HG03103 (cell line): ENCODE measurements at regions not wholly inside any gene's neighbourhood (a gene's known extent, or its start where the extent isn't known, plus 50 kb on each side); places are given as distances from the start of the nearest gene placed in this dataset.

Experiments
- ATAC-seq: cut with Tn5 transposase; IDR thresholded peaks from one replicate; pipeline ENCODE4 v1.9.1; 2021; ENCODE audit warnings: low read depth; ENCODE audit not compliant: unreplicated experiment

DNA sequence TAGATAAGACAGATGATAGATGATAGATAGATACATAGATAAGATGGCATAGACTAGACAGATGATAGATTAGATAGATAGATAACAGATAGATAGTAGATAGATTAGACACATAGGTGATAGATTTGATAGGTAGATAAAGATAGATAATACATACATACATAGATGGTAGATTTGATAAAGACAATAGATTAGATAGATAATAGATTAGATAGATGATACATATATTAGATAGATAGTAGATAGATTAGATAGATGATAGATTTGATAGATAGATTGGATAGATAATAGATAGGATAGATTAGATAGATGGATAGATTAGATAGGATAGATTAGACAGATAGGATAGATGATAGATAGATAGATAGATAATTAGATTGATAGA is 327.6 kb downstream of the BRD1 start:
- no peak for ATAC-seq

DNA sequence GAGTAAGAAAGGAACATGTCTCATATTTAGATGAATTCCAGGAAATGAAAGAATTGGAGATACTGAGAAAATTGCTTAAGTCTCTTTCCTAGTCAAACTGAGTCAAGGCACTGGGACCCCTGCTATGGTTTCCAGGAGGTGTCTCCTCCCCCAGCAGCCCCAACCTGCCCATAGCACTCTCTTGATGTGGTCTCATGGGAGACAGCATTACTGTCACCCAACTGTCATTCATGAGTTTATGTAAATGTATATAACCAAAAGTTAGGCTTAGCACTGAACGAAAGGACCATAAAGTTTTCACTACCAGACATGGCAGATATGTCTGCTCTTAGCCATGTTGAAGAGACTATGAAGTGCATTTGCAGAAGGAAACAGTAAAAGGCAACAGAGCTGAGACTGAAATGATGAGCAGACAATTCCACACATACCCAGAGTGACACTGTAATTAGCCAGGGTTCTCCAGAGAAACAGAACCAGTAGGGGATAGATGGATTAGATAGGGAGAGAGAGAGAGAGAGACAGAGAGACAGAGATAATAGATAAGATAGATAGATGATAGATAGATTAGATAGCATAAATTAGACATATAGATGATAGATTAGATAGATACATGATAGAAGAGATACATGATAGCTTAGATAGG is 328.1 kb downstream of the BRD1 start:
- no peak for ATAC-seq

DNA sequence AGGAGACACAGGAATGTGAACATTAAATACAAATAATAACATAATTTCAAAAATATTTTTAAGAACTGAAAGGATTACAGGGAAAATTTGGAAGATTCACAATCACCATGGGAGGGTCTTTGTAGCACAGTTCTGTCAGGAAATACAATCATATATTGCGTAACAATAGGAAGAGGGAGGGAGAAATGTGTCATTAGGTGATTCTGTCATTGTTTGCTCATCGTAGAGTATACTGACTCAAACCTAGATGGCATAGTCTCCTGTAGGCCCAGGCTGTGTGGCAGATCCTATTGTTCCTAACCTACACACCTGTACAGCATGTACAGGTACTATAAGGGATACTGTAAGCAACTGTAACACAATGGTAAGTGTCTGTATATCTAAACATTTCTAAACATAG is 330.4 kb downstream of the BRD1 start:
- no peak for ATAC-seq

DNA sequence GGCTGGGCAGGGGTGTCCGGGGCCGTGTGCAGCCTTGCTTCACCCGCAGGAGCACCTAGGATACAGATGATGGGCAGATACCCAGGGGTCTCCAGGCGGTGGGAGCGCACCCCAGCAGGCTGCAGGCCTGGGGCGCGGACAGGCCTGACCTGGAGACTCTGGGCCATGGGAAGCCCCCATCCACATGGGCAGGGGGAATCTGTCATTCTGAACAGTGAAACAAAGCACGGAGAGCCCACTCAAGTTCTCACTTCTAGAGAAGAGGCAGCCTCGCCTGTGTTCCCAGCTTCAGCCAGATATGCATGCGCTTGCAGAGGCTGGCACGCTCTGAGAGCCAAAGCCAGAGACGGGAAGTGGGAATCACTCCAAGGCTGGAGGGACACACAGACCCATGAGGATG is 333.1 kb downstream of the BRD1 start:
- ATAC-seq = no peak

DNA sequence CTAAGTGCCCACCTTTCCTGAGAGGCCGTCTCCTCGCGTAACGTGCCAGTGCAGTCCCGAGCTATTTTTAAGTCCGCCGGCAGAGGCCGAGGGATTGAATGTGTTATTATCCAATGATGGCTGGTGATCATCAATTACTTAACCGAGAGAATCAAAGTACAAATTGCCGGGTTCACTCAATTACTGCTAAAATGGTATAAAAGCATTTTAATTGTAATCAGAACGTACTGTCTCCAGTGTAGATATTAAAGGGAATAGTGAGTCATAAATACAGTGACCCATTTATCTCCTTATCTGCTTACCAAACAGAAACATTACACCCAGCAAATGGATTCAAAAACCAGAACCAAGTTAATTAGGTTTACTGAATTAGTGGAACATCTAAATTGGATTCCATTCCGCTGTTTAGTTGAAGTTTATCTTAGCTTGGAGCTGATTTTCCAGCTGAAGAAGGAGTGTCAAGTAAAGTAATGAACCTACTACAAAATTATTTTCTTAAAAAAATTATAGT is 334.9 kb downstream of the BRD1 start:
- ATAC-seq = no peak

DNA sequence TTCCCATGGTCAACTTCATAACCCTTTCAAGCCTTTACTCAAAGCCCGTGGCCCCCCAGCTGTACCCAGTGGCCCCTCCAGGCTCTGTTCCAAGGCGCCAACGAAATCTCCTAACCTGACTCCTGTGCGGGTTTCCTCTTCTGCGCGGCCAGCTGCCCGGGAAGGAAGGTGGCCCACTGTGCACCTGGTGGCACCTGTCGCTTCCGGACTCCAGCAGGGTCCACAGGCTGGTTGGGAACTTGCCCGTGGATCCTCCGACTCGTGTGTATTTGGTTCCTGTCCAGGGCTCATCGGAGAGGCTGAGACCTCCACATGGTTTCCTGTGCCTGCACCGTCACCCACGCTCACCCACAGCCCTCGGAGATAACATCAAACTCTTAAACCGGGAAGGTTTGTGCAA is 335.4 kb downstream of the BRD1 start:
- ATAC-seq = no peak

DNA sequence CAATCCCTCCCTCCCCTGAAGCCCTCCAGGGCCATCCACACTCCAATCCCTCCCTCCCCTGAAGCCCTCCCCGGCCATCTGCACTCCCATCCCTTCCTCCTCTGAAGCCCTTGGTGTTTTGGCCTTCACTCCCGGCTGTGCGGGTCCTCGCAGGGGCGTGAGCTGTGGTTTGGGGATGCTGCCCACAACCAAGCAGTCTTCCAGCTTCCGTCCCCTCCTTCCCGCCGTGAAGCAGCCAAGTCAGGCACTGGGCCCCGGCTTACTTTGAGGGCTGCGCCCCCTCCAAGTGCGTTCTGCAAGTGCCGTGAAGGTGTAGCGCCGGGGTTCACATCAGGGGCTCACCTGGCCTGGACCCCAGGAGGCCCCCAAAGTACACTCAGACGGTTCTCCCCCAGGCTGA is 335.9 kb downstream of the BRD1 start:
- no peak for ATAC-seq

DNA sequence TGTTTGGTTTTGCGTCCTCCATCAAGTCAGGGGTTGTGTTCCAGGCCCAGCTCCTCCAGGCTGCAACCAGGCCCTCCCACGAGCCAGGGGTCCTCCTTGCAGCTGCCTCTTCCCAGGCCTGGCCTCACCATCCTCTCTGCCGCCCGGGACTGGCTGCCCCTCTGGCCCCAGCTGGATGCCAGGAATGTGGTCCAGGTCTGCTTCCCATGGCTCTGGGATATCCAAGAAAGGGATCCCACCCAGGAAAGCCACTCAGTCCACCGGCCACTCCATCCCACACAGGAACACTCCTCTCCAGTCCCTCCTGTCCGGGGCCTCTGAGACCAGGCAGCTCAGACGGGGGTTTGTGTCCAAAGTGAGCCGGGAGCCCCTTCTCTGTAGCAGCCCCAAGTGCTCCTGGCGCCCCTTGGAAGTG is 336.4 kb downstream of the BRD1 start:
- no peak for ATAC-seq

DNA sequence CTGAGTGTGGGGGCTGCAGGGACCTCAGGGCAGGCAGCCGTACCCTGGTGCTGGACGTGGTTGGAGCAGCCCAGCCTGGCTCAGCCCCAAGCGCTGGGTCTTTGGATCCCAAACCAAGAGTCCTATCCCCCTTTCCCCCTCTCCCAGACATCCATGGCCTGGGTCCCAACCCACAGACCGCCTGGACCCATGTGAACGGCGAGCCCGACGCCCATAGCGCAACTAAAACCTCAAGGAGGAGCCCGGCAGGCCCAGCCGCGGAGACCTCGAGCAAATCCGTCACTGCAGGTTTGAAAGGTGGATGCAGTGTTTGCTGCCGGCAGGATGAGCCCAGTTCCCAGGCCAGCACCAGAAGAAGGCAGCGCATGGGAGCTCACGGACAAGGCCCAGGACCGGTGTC is 337.0 kb downstream of the BRD1 start:
- ATAC-seq = no peak

DNA sequence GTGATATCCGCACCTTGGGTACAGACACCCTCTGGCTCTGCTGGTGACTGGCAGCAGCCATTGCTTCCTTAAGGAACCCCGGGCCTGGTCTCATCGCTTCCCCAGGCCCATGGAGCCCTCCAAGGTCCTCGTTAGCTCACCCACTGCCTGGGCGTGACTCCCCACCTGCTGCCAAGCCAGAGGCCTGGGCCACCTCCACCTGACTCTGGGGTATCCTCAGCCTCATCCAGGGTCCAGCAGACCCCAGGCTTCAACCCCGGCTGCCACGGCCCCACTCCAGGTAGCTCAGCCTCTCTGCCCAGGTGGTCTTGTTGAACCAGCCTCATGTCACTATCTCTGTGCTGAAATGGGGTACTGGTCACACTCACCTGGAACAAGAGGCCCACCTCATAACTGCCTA is 337.9 kb downstream of the BRD1 start:
- ATAC-seq = no peak

DNA sequence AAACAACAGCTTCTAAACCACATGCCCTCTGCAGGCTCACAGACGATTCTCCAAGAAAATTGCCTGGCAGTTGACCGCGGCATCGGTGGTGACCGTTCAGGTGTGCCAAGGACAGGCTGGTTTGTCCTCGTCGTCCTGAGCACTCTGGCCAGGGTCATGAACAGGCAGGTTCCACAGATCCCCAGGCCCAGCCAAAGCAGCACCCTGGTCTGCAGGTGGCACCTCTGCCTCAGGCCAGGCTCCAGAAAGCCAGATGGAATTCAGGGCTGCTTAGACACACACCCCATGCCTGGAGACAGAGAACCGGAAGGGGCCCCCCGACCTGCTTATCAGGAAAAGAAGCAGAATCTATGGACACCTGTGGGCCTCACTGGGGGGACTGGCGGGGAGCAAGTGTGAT is 338.7 kb downstream of the BRD1 start:
- ATAC-seq = no peak

DNA sequence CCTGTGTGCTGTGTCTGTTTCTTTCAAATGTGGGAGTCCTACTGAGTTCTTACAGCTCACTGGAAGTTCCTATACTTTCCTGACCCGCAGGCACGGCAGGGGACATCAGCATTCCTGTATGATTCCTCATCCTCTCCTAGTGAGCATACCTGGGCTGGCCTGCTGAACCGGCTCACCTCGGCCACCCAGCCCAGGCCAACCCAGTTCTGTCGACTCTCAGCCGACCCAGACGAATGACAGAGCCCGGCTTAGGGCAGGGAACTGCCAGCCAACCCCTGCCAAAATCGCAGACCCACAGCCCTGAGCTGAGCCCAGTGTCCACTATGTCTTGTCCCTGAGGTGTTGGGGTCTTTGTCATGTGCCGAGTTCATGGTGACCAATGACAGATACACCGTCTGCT is 339.7 kb downstream of the BRD1 start:
- no peak for ATAC-seq

DNA sequence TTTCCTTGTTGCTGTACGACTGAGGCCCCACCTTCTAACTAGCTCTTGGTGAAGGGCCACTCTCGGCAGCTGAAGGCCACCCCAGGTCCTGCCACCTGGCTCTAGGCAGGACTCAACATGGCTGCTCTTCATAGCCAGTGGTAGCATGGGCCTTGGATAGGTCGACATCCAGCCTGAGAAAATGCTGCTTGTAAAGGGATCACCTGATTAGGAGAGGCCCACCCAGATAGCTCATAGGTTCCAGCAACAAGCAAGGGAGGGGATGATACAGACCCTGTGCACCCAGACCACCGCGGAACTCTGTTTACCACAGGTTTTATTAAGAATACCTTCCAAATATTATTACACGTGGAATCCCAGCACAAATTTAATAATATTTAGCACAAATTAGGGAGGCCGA is 341.4 kb downstream of the BRD1 start:
- ATAC-seq = no peak

DNA sequence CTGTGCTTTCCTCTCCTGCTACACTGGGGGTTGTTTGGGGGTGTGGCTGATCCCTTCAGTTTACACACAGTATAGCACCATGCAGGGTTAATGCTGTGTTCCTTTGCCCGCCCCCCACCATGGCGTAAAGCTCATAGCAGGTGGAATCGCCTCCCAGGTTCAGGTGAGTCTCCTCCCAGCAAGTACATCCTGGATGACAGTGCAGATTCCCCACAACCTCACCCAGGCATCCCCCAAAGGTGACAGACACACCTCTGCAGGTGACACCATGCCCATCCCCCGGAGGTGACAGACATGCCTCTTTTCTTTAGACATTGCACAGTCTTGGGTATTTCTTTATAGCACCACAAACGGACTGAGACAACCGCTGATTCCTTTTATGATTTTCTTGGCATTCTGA is 343.7 kb downstream of the BRD1 start:
- ATAC-seq = no peak

DNA sequence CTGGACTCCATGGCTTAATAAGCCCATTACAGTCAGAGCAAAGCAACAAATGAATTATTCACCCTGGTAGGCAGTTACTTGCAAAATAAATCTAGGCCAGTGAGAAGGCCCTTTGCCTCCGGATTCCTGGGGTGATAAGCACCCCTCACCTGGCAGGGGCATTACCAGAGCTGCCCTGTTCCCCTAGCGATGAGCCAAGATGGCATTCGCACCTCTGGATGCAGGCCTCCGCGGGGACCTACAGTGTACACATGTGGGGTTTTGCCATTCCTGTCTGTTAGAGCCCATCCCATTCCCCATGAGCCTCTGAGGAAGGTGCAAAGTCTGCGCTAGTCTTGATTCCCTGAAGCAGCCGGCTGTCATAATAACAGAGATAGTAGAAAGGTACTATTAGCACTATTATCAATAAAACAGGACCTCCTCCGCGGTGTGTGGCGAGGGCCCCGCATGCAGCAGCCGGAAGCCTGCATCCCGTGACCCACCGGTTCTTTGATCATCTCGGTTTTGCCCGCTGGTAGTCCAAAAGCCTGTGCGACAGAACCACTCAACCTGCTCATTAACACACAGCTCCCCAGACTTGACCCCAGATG is 344.3 kb downstream of the BRD1 start:
- no peak for ATAC-seq

DNA sequence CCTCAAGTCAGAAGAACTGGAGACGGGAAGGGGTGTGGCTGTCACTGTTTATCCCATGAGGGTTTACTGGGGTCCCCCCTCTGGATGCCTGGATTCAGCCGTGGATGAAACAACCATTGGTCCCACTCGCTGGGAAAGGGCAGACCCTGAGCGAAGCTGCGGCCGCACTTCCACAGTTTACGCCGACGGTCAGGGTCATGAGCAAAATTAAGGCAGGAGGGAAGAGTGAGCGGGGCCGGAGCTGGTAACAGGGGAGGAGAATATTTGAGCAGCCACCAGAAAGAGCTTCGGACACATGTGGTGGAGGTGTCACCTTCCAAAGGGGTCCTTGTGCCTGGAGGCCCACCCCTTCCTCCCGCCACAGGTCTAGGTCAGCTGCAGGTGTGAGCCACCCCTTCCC is 344.9 kb downstream of the BRD1 start:
- no peak for ATAC-seq

DNA sequence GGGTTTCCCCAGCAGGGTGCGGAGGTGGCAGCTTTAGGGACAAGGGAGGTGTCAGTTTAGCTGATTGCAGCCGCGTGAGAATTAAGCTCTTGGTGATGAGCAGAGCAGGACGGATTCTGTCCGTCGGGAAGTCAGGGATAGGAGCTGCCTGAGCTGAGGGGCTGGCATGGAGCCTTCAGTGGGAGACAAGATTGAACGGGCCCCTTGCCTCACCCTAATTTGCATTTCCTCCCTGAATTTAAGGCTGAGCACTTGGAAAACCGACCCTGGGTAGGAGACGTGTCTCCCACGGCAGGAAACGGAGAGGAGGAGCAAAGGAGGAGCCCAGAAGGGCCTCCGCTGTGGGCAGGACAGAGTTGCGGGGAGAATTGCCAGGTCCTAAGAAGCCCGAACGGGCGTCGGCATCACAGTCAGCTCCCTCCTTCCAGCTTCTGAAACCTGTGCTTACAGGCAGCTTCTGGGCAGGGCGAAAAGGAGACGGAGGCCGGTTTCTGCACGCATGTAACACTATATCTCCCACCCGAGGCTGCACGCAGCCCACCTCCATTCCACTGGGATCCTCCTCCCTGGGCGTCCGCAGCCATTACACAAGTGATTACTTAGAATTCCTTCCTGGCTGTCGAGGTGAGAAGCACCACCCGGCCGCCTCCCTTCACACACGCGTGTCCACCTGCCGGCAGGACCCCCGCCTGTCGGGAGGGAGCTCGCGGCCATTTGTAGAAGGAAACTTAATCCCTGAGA is 345.8 kb downstream of the BRD1 start:
- no peak for ATAC-seq

DNA sequence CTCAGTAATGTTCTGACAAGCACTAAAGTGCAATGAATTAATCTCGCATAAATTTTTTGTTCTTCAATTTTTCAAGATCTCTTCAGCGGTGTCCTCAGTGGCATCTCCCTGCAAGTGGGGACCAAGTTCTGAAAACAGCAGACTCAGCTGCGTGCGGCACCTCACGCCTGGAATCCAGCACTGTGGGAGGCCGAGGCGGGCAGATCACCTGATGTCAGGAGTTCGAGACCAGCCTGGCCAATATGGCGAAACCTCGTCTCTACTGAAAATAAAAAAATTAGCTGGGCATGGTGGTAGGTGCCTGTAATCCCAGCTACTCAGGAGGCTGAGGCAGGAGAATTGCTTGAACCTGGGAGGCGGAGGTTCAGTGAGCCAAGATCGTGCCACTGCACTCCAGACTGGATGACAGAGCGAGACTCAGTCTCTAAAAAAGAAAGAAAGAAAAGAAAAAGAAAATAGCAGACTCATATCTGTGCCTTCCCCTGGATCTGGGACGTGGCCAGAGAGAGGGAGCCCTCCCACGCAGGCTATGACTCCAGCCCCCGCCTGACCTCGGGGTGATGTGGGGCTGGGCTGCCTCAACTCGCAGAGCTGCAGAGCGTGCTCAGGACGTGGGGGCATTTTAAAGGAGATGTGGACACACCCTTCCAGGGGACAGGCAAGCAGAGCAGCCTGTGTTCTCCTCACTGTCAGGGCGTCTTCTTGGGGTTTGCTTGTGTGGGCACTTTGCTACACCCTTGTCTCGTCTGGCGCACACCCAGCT is 346.6 kb downstream of the BRD1 start:
- no peak for ATAC-seq

DNA sequence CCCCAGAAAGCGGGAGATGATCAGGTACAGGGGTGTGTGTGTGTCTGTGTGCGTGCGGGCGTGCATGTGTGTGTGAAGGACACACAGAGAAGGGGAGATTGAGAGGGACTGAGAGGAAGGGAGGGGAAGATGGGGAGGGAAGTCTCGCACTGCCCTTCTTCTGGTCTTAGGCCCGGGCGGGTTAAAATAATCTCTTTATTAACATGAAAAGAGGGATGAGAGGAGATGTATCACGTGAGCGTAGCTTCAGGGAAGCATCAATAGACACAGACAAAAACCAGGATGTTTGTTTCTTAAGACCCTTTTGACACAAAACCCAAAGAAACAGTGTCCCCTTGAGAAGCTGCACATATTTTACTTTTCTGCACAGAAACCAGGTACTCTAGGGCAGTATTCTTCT is 347.3 kb downstream of the BRD1 start:
- no peak for ATAC-seq

DNA sequence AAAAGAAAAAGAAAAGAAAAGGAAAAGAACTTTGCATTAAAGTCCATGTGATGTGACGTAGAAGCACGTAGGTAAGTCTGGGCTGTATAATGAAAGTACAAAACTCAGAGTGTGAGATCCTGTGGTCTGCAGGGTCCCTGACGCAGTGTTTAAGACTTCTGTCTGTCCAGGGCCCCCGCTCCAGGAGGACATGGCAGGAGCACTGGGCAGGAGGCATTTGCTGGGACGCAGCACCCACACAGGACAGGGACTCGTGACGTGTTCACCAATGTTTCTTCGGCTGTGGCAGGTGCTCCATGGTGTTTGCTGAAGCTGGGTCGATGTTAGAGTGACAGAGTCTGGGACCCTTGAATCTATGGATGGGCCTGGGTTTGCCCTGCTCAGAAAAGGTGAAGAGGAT is 348.1 kb downstream of the BRD1 start:
- no peak for ATAC-seq

DNA sequence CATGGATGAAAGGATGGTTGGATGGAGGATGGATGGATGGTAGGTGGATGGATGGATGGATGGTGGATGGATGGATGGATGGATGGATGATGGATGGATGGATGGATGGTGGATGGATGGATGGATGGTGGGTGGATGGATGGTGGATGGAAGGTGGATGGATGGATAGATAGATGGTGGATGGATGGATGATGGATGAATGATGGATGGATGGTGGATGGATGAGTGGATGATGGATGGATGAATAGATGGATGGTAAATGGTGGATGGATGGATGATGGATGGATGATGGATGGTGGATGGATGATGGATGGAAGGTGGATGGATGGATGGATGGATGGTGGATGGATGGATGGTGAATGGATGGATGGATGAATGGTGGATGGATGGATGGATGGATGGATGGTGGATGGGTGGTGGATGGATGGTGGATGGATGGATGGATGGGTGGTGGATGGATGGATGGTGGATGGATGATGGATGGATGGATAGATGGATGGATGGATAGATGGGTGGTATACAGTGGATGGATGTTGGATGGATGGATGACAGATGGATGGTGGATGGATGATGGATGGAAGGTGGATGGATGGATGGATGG is 350.8 kb downstream of the BRD1 start:
- ATAC-seq = no peak
